ENCODE measurements at regions not wholly inside any gene's neighbourhood (a gene's known extent, or its start where the extent isn't known, plus 50 kb on each side); places are given as distances from the start of the nearest gene placed in this dataset.

GRCh38 chr1:157193702-157194391 is 55.7 kb upstream of the ETV3 start:
- peak; percentile 69 to 79 (median 72) for DNase-seq
- peaks cover 0 to 9% (median 4%) of the 10 kb centered on the region in 4 experiments for H3K4me1 ChIP-seq (ENCODE audit: control extremely low read depth in 1 of 4, control insufficient read depth in 4 of 4, insufficient read depth in 4 of 4, low read length in 3 of 4)
- no peak overlapping the region for H3K27ac ChIP-seq (ENCODE audit: insufficient read depth in 1 of 2, low read depth in 1 of 2, low read length in 2 of 2, poor library complexity in 1 of 2, severe bottlenecking in 2 of 2)
- ChIA-PET CTCF (interaction anchor here (1.4 to 2.8 kb wide), 4 partner anchors 9 to 309 kb away, joined by 3 to 8 read pairs (median 5); no protein-coding TSS in a partner anchor), POLR2A (no interaction called here)
- no peaks in the 10 kb centered on the region for H3K9me3 ChIP-seq (ENCODE audit: control extremely low read depth in 1 of 5, control insufficient read depth in 4 of 5, insufficient read depth in 2 of 5, low read depth in 1 of 5, low read length in 4 of 5)
- H3K27me3 ChIP-seq (replicated peaks in 2 of 5; ENCODE audit: control insufficient read depth in 4 of 5, insufficient read depth in 5 of 5, low read length in 4 of 5), result peaks cover 0 to 40% (median 20%) of the 10 kb centered on the region in 5 experiments
- 46% methylated on average over 18 of the region's 20 CpGs for WGBS (ENCODE audit: insufficient coverage)
- H3K36me3 ChIP-seq (ENCODE audit: control insufficient read depth in 4 of 4, insufficient read depth in 4 of 4, low read length in 3 of 4), result no peaks in the 10 kb centered on the region
- no peak overlapping the region for H3K4me3 ChIP-seq (ENCODE audit: control insufficient read depth in 1 of 7, extremely low read depth in 1 of 7, insufficient read depth in 4 of 7, low read depth in 2 of 7, low read length in 6 of 7)

GRCh38 chr1:157193219-157193618 is 55.0 kb upstream of the ETV3 start:
- Histone ChIP-seq H3K9me3 (ENCODE audit: control extremely low read depth in 1 of 5, control insufficient read depth in 4 of 5, insufficient read depth in 2 of 5, low read depth in 1 of 5, low read length in 4 of 5) (no peaks in the 10 kb centered on the region), H3K36me3 (ENCODE audit: control insufficient read depth in 4 of 4, insufficient read depth in 4 of 4, low read length in 3 of 4) (no peaks in the 10 kb centered on the region), H3K4me3 (ENCODE audit: control insufficient read depth in 1 of 7, extremely low read depth in 1 of 7, insufficient read depth in 4 of 7, low read depth in 2 of 7, low read length in 6 of 7) (no peak overlapping the region), H3K4me1 (ENCODE audit: control extremely low read depth in 1 of 4, control insufficient read depth in 4 of 4, insufficient read depth in 4 of 4, low read length in 3 of 4) (peaks cover 0 to 9% (median 4%) of the 10 kb centered on the region in 4 experiments), H3K27me3 (replicated peaks in 2 of 5; ENCODE audit: control insufficient read depth in 4 of 5, insufficient read depth in 5 of 5, low read length in 4 of 5) (peaks cover 0 to 40% (median 20%) of the 10 kb centered on the region in 5 experiments), H3K27ac (ENCODE audit: insufficient read depth in 1 of 2, low read depth in 1 of 2, low read length in 2 of 2, poor library complexity in 1 of 2, severe bottlenecking in 2 of 2) (no peak overlapping the region)
- ChIA-PET POLR2A (no interaction called here), CTCF (interaction anchor here (0.7 to 2.8 kb wide), 8 partner anchors 9 to 754 kb away, joined by 3 to 8 read pairs (median 4); no protein-coding TSS in a partner anchor)
- no peak for DNase-seq
- no CpG with 5 or more reads among the region's 1 CpG for WGBS (ENCODE audit: insufficient coverage)

GRCh38 chr1:157189986-157190982 is 52.1 kb upstream of the ETV3 start:
- ChIA-PET POLR2A (no interaction called here), CTCF (interaction anchor here (0.7 kb wide), 1 partner anchor 148 kb away, joined by 3 read pairs; no protein-coding TSS in a partner anchor)
- Histone ChIP-seq H3K9me3 (ENCODE audit: control extremely low read depth in 1 of 5, control insufficient read depth in 4 of 5, insufficient read depth in 2 of 5, low read depth in 1 of 5, low read length in 4 of 5) (no peaks in the 10 kb centered on the region), H3K27ac (ENCODE audit: insufficient read depth in 1 of 2, low read depth in 1 of 2, low read length in 2 of 2, poor library complexity in 1 of 2, severe bottlenecking in 2 of 2) (no peak overlapping the region), H3K4me1 (ENCODE audit: control extremely low read depth in 1 of 4, control insufficient read depth in 4 of 4, insufficient read depth in 4 of 4, low read length in 3 of 4) (peaks cover 0 to 8% (median 3%) of the 10 kb centered on the region in 4 experiments), H3K4me3 (ENCODE audit: control insufficient read depth in 1 of 7, extremely low read depth in 1 of 7, insufficient read depth in 4 of 7, low read depth in 2 of 7, low read length in 6 of 7) (no peak overlapping the region), H3K27me3 (replicated peaks in 2 of 5; ENCODE audit: control insufficient read depth in 4 of 5, insufficient read depth in 5 of 5, low read length in 4 of 5) (peaks cover 0 to 25% (median 11%) of the 10 kb centered on the region in 5 experiments), H3K36me3 (ENCODE audit: control insufficient read depth in 4 of 4, insufficient read depth in 4 of 4, low read length in 3 of 4) (no peaks in the 10 kb centered on the region)
- no peak for DNase-seq
- 95% methylated on average over 17 of the region's 22 CpGs for WGBS (ENCODE audit: insufficient coverage)

- H3K27me3 ChIP-seq (replicated peaks in 2 of 5; ENCODE audit: control insufficient read depth in 4 of 5, insufficient read depth in 5 of 5, low read length in 4 of 5), result peaks cover 0 to 15% (median 7%) of the 10 kb centered on the region in 5 experiments
- DNase-seq, result no peak
- POLR2A ChIA-PET, result no interaction called here
Measured at GRCh38 chr1:157189096-157189495, 50.9 kb upstream of the ETV3 start.

More at GRCh38 chr1:157189096-157189495, 50.9 kb upstream of the ETV3 start:
- Histone ChIP-seq H3K4me1 (ENCODE audit: control extremely low read depth in 1 of 4, control insufficient read depth in 4 of 4, insufficient read depth in 4 of 4, low read length in 3 of 4) (no peaks in the 10 kb centered on the region), H3K27ac (ENCODE audit: insufficient read depth in 1 of 2, low read depth in 1 of 2, low read length in 2 of 2, poor library complexity in 1 of 2, severe bottlenecking in 2 of 2) (no peak overlapping the region), H3K4me3 (ENCODE audit: control insufficient read depth in 1 of 7, extremely low read depth in 1 of 7, insufficient read depth in 4 of 7, low read depth in 2 of 7, low read length in 6 of 7) (no peak overlapping the region), H3K36me3 (ENCODE audit: control insufficient read depth in 4 of 4, insufficient read depth in 4 of 4, low read length in 3 of 4) (no peaks in the 10 kb centered on the region), H3K9me3 (ENCODE audit: control extremely low read depth in 1 of 5, control insufficient read depth in 4 of 5, insufficient read depth in 2 of 5, low read depth in 1 of 5, low read length in 4 of 5) (no peaks in the 10 kb centered on the region)
- CTCF ChIA-PET, result interaction anchor here (0.6 to 1.4 kb wide), 2 partner anchors 306 to 345 kb away, joined by 3 to 4 read pairs; no protein-coding TSS in a partner anchor
- WGBS (ENCODE audit: insufficient coverage), result 89% methylated on average over 3 of the region's 4 CpGs

Measured in common myeloid progenitor, CD34-positive (primary cell).